ENCODE measurements at regions not wholly inside any gene's neighbourhood (a gene's known extent, or its start where the extent isn't known, plus 50 kb on each side); places are given as distances from the start of the nearest gene placed in this dataset.
"Not testable (repeated sequence)": the region's sequence is repeated elsewhere in the genome, so short reads cannot be mapped to it uniquely, and the experiment has no call there.

DNA sequence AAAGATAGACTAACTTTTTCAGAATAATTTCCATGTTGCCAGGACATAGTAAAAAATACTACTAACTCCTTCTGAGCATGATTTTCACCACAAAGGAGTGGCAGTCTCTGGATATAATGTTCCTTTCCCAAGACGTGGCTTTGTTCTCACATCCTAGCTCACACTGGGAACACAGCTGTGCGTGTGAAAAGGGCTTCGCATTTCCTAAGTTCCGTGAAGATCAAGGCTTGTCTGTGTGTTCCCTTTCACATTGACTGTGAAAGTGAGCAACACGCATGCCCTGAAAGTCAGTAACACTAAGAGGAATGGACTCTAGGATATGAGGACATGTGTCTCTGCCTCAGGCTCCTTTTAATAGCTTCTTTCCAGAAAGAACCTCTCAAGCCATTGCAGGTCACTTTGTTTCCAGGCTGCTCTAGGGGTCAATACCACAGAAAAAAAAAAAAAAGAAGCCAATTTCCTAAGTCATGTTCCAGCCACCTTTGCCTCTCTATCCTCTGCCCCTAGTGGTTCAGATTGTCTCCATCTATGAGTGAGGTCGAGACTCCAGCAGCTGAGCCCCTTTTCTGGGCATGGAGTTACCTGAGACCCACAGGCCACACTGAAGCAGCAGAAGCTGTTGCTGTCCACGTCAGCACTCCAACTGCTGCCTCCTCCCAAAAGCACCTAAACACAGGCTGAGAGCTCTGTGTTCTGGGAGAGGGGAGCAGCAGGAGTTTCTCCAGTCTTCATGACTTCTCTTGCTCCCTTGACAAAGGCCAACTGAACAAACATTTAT is 355.9 kb downstream of the RSL24D1 start:
- DNase-seq: no peak

DNA sequence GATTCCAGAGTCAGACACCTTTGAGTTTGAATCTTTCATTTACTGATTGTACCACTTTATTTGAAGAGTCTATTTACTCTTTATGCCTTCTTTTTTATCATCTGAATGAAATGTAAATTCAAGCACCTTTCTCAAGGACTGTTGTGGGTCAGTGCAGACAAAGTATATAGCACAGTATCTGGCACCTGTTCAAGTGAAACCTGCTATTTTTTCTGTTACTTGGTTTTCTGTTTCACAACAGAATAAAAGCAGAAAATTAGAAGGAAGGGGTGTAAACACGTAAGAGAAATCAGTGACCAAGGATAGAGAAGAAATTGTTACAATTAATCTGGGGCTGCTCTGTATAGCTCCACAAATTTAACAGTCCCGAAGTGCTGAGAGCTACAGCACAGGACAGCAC is 357.4 kb downstream of the RSL24D1 start:
- no peak for DNase-seq

DNA sequence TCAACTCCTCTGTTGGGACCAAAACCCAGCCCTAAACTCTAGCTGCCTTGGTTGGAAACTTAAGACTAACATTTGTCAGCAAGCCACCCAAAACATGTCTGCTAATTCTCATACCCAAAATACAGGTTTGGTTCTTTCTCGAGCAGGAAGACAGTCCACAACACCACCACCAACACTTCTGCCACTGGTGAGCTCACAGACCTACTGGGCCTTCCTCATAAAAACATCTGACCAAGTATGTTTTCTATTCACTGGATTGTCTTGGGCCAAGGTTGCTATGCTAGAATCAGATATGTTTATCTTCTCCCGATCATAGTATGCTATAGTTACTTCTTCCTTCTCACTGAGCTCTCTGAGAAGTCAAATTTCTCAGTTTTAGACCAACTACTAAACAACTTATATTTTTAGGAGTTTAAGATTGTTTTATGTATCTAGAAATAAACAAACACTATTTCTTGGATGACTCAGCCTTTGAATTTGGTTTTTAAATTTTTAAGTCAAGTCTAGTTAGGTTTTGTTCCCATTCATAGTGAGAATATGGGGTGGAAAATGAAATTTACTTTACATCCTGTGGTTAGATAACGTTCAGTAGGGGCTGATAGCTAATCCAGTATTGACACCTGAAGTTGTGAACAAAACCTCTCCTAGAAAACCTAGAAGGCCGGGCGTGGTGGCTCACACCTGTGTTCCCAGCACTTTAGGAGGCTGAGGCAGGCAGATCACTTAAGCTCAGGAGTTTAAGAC is 360.5 kb downstream of the RSL24D1 start:
- no peak for DNase-seq

DNA sequence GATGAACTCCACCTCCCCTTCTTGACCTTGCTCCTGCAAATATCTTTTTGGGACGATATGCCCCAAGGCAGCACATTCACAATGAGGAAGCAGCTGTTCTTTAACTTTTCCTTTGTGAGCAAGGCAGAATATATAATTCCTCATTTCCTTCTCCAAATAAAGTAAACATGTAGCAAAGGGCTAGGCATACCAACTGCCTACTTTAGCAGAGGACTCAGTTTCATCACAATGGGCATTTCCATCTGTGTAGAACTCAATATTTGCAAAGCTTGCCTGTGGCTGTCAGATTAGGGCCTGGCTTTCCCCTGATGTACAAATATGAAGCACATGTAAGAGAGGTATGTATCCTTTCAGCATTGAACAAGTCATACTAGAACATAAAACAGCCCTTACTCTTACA is 366.9 kb downstream of the RSL24D1 start:
- no peak for DNase-seq

DNA sequence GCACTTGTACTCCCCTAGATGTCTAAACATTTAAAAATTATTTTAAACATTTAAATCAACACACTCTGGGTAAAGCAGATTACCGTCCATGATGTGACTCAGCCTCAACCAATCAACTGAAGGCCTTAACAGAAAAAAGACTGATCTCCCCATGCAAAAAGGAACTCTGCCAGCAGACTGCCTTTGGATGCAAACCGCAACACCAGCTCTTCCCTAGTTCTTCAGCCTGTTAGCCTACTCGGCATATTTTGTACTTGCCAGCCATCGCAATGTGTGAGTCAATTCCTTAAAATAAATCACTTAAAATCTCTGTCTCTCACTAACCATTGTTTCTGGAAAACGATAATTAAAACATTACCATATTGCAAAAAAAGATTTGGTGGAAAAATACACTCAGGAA is 375.9 kb downstream of the RSL24D1 start:
- no peak for DNase-seq

DNA sequence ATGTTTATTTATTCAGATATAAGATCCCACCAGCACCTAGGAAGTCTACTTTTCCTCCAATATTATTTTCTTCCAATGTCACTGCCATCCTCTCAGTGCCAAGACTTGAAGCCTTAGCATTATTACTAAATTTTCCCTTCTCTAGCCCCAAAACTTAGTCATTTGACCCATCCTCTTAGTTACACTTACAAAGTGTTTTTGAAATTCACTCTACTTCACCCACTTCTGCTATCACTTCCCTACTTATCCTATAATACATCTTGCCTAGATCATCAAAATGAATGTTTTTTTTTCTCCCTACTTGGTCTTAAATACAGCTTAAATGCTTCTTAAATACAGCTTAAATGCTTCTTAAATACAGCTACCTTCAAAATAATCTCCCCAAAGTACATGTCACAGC is 376.6 kb downstream of the RSL24D1 start:
- DNase-seq: no peak

DNA sequence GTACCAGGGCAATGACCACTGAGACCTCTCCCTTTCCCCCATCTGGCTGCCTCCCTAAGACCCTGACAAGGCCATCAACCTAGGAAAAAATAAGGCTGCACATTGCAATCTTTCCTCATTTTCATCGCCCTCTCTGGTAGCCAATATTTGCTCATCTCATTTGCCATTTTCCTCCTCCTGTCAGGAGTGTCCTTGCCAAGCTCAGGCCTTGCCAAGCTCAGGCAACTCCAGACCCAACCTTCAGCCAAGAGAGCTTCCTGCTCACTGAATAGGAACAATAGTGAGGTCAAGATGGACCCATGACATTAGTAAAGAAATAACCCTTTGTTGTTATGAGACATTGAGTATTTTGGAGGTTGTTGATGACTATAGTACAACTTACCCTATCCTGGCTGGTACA is 380.3 kb downstream of the RSL24D1 start:
- no peak for DNase-seq

DNA sequence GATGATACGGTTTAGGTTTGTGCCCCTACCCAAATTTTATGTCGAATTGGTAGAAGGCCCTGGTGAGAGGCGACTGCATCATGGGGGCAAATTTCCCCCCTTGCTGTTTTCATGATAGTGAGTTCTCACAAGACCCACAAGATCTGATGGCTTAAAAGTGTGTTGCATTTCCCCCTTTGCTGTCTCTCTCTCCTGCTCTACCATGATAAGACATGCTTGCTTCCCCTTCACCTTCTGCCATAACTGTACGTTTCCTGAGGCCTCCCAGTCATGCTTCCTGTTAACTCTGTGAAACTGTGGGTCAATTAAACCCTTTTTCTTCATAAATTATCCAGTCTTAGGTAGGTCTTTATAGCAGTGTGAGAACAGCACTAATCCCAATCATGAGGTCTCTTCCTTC is 381.2 kb downstream of the RSL24D1 start:
- DNase-seq: no peak

DNA sequence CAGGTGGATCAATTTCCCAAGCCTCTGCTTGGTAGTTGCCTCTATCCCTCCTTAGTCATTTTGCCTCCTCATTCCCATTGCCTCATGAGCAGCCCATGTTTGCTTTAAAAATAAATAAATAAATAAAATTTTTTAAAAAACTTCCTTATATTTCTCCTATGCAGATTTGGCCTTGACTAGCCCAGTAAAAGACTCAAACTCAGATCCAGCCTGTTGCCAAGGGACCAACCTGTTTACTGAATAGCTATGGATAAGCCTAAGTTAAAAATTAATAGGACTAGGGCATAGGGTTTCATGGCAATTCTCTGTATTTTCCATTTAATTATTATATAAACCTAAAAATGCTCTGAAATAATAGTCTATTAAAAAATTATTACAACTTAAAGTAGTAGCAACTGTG is 384.4 kb downstream of the RSL24D1 start:
- no peak for DNase-seq

DNA sequence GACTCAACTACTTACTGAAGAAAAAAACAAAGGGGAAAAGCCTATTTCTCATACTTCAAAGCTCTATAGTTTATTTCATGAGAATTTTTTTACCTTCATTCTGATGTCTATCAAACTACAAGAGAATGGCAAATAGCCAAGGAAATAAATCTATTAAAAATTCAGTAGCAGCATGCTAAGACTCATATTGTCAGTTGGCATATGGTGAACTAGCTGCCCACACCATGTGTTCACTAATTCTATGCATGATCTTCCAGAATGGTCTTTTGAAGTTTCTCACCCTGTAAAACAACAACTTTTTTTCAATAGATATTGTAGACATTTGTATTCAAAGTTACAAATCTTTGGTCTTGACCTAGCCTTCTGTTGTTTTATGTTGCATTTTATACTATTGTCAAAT is 386.2 kb downstream of the RSL24D1 start:
- no peak for DNase-seq

DNA sequence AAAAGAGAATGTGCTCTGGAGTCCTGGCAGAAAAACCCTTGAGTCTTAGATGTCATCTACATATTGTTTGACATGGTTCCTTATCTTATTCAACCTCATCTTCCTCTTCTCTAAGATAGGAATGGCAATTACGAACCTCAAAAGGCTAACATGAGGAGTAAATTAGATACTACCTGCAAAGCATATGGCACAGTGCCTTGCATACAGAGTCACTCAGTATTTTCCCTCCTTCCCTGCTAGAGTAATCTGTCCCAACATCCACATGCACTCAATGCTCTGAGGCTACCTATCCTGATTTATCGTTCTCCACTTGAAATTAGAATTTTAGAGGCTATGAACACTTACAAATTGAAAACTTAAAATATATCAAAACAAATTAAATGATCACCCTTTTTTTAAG is 386.7 kb downstream of the RSL24D1 start:
- no peak for DNase-seq

DNA sequence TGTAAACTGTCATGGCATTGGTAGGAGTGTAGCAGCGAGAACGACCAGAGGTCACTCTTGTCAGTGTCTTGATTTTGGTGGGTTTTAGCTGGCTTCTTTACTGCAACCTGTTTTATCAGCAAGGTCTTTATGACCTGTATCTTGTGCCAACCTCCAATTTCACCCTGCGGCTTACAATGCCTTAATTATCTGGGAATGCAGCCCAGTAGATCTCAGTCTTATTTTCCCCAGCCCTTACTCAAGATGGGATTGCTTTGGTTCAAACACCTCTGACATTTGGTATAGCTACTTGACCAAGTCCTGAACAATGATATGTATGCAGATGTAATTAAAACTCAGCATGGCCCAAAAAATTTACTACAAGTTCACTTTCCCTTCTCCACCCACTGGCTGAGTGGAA is 388.4 kb downstream of the RSL24D1 start:
- no peak for DNase-seq

DNA sequence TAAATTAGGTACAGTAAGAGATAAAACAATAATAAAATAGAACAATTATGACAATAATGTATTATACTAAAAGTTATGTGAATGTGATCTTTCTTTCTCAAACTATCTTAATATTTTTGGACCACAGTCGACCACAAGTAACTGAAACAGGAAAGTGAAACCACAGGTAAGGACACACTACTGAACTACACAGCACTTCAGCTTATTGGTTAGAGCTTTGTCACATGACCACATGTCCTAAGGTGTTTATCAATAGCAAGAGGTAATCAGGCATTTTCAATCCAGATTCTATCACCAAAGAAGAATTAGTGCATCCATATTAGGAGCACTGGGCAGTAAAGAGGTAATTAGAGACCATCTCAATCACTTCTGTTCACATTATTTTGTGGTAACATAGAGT is 392.8 kb downstream of the RSL24D1 start:
- no peak for DNase-seq

DNA sequence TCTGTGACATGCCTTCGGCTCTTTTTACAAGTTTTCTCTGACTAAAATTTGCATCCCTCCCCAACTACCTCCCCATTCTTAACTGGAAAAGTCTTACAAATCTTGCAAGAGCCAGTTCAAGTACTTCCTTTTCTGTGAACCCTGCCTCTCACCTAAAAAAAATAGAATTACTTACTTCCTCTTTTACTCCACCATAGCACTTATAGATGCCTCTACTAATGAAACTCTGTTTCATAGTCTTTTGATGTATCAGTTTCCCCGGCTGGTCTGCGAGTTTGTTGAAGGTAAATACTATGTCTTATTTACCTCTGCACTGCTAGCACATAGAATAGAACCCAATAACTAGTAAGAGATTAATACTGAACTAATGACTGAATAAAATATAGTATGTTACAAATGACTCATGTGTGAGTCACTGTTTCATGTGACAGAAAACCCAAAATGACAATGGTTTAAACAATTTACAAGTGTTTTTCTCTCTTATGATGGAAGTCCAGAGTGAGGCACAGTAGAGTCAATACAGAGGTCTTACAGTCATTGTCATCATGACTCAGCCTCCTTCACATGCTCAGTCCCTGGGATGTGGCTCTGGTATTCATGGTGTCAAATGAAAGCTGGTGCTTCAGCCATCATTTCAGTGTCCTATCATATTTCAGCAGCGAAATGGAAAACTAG is 393.5 kb downstream of the RSL24D1 start:
- no peak for DNase-seq

DNA sequence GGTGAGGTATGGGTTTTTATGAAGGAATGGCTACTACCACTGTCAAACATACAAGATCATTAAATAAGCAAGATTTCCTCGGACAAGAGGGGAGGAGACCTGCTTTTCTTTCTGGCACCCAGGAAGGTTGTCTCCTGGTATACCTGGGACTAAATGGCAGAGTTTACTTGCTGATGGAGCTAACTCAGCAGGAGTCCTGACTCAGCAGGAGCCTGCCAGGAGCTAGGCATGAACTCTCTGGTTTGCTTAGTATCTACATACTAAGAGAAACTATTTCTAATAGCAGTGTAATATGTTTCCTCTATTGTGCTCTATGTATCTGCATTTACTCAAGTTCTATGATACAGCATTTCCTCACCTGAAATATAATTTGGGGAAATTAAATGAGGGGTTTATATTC is 404.2 kb downstream of the RSL24D1 start:
- DNase-seq: no peak

DNA sequence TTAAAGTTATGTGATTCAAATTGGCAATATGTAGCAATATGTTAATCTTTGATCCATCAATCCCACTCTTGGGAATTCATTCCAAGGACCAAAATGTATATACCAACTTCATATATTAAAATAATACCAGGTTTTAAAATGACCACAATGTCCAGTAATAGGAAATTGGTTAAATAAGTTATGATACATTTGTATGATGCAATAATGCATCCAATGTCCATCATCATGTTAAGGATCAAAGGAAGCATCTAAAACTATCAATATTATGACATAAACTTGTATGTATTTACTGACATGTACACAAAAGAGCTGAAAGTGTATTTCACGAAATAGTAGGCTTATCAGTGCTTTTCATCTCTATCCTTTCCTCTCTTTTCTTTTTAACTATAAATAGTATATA is 406.0 kb downstream of the RSL24D1 start:
- no peak for DNase-seq

DNA sequence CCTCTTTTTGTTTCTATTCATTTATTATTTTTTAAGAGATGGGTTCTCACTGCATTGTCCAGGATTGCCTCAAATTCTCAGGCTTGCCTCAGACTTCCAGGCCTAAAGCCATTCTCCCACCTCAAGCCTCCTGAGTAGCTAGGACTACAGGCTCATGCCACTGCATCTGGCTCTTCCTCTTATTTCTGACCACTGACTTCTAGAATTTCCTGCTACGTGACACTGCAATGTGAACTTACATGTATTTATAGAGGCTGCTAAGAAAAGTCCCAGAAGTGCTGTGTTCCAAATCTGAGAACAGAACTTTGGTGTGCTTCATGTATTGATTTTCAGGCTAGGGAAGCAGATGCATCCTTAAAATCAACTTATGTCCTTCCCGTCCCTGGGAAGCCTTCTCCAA is 407.4 kb downstream of the RSL24D1 start:
- DNase-seq: no peak

DNA sequence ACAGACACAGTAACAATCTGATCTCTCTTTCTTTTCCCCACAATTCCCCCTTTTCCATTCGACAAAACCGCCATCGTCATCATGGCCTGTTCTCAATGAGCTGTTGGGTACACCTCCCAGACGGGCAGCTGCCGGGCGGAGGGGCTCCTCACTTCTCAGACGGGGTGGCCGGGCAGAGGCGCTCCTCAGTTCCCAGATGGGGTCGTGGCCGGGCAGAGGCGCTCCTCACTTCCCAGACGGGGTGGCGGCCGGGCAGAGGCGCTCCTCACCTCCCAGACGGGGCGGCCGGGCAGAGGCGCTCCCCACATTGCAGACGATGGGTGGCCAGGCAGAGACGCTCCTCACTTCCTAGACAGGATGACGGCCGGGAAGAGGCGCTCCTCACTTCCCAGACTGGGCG is 415.5 kb downstream of the RSL24D1 start:
- DNase-seq: not testable (repeated sequence)

DNA sequence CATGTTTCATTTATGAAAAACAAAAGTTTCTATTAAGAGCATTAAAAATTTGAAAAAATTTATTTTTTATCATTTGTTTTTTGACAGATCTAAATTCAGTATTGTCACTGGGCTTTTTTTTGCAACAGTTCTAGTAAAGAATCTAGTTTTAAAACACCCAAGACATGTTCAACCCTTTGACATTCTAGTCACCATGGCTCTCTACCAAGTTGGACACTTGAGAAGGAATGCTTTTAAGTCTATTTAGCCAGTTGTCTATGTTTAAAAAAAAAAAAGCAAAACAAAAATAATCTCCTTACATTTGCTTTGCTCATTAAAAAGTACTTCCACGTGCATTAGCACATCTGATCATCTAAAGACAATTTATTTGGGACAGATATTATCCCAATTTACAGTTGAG is 417.5 kb downstream of the RSL24D1 start:
- no peak for DNase-seq

DNA sequence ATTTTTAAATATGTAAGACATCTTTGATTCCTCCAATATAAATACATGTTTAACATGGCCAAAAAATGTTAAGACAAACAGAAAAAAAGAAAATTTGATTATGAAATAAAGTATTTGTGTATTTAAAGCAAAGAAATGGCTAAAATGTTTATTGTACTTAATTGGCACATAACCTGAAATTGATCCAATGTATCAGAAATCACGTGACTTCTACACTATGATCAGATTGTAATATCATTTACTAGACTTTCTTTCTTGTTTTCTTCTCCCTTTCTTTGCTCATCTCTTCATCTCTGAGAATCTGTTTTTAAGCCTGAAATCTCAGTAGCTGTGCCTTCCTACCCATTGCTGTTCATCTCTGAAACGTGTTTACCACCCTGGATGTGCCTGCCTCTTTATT is 420.3 kb downstream of the RSL24D1 start:
- no peak for DNase-seq

DNA sequence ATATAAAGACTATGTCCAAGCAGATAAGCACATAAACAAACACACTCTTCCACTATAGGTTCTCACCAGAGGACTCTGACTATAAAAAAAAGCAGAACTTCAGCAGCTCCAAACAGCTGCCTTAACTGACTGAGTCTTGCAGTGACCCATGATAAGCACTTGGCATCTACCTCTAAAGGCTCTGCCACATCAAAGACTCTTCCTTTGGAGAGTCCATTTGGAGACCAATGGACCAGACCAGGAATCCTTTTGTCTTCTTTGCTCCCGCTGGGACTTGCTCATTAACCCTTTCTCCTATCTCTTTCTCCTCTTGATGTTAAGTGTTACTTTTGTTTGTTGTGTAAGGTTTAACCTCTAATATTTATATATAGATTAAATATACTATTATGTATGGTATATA is 424.1 kb downstream of the RSL24D1 start:
- DNase-seq: no peak

DNA sequence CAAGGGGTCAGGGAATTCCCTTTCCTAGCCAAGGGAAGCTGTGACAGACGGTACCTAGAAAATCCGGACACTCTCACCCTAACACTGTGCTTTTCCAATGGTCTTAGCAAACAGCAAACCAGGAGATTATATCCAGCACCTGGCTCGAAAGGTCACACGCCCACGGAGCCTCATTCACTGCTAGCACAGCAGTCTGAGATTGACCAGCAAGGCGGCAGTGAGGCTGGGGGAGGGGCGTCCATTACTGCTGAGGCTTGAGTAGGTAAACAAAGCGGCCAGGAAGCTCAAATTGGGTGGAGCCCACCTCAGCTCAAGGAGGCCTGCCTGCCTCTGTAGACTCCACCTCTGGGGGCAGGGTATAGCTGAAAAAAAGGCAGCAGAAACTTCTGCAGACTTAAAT is 447.3 kb downstream of the RSL24D1 start:
- not testable (repeated sequence) for DNase-seq

DNA sequence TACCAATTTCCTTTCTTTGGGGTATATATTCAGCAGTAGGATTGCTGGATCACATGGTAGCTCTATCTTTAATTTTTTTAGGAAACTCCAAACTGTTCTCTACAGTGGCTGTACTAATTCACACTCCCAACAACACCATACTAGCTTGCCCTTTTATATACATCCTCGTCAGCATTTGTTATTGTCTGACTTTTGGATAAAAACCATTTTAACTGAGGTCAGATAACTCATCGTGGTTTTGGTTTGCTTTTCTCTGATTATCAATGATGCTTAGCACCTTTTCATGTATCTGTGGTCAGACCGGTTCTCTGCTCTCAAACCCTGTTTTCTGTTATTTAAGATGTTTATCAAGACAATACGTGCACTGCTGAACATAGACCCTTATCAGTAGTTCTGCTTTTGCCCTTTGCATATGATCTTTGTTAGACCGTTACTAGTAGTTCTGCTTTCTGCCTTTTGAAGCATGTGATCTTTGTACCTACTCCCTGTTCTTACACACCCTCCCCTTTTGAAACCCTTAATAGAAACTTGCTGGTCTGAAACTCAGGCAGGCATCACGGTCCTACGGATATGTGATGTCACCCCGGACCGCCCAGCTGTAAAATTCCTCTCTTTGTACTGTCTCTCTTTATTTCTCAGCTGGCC is 474.3 kb downstream of the RSL24D1 start:
- no peak for DNase-seq

DNA sequence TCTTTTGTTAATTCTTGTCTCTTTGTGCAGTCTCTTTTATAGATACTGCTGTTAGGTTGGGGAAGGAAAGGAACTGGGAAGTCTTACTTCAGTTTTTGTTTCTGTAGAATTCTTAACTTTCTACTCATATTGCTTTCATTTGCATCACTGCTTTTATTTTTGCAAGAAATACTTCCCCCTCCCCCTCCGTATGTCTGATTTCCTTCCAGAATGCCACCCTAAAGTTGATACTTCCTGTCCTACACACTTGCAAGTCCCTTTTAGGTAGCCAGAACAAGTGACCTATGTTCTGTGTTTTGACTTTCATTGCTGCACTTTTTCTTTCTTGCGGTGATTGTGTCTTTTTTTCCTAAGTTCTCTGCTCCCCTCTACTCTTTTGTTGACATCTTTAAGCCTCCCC is 477.4 kb downstream of the RSL24D1 start:
- no peak for DNase-seq
